Fibroblast of peridontal ligament (primary cell): ENCODE measurements at regions not wholly inside any gene's neighbourhood (a gene's known extent, or its start where the extent isn't known, plus 50 kb on each side); places are given as distances from the start of the nearest gene placed in this dataset.

Experiments used
- DNase-seq: peaks from one replicate; pipeline ENCODE4 v3.0.0-alpha.2; 2010; ENCODE audit errors: extremely low read depth

GRCh38 chr6:113447088-113447831 lies 409.9 kb upstream of the MARCKS start:
- peak; percentile 97 for DNase-seq

DNA sequence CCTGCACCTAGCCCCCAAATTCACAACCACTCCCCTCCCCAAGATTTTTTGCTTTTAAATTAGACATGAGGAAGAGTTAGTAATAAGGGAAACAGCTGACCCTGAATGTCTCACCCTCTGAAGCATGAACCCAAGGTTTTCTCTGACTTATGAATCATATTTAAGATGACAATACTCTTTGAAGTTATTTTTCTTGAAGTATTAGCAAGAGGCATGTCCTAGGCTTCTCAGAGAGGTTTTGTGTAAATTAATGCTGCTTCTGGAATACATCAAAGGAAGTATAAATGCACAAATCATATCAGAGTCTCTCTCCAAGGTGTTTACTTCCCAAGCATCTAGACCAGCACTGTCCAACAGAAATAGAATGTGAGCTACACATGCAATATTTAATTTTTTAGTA lies 408.1 kb upstream of the MARCKS start:
- DNase-seq = peak; percentile 46

DNA sequence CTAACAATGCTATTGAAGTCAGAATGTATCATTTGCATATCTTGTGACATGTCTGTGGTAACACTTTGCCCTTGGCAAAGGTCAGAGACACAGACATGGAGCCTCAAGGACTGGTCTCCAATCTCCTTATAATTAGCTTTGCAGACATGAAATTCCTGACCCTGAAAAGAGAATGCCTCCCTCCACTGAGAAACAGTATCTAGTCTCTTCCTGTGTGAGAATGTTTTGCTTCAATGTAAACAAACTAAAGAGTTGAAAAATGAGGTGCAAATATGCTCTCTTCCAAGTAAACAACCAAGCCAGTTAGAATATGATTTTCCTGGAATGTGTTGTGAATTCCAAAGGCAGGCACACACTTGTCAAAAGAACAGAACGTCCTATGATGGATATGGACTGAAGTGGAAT lies 407.1 kb upstream of the MARCKS start:
- peak; percentile 36 for DNase-seq

DNA sequence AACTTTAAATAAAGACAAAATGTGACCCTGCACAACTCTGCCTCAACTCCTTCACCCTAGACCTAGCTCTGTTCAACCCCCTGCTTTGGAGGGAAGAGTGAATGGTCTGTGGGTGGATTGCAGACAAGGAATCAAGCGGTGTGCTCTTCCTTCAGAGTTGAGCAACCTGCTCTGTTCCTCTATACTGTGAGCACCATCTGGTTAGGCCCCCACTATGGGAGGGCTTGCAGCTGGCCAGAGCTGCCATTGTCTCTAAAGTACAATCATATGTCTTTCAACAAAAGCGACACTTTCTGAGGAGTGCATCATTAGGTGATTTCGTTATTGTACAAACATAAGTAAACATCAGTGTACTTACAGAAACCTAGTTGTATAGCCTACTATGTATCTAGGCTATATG lies 406.1 kb upstream of the MARCKS start:
- no peak for DNase-seq

GRCh38 chr6:113457198-113457597 lies 399.9 kb upstream of the MARCKS start:
- peak; percentile 98 for DNase-seq

- DNase-seq = no peak
These were observed 399.4 kb upstream of the MARCKS start for GRCh38 chr6:113457751-113458150.

- peak; percentile 37 for DNase-seq
These were observed 398.7 kb upstream of the MARCKS start for GRCh38 chr6:113458368-113459010.

DNA sequence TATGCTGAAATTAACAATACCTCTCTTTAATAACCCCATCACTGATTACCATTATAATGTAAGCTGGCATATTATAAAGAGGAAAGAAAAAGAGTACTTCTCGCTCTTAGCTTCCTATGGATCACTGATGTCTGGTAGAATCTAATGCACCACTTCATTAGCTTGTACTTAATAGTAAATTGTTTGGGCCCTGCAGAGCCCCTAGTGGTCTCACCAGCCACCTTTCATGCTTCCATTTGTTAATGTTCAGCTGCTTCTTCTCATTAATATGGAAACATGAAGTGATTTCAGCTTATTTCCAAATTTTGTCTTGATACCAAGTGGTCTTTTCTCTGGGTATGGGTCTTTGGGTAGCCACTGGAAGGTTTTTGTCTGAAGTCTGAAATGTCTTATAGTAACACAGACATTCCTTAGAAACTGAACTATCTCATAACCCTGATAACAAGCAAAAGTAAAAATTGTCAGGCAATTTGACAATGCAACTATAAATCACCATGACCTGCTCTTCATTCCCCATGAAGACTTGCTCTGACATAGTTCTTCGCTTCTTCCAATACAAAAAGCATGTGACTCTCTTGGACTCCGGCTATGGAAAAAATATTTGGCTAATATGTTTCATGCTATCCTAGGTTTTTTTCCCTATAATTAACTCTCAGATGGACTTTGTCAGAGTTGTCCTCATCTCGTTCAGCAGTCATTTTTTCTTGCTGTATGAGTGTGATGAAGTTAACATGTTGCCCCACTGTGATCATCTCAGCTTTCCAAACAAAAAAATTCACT lies 395.8 kb upstream of the MARCKS start:
- DNase-seq = peak; percentile 44

DNA sequence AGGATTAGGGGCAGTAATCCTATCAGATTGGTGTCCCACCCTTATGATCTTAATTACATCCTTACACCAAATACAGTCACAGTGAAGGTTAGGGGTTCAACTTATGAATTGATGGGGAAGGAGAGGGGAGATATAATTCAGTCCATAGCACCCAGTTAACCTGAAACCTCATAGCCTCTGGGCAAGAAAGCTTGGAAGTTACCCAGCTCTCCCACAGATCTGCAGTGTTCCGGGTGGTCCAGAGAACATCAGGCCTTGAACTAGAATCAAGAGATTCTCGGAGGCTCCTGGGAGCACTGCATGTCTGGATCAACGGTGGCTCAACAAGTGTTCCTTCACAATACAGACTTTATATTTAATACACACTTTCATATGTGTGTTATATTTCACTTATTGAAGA lies 392.6 kb upstream of the MARCKS start:
- DNase-seq = no peak

- DNase-seq = peak; percentile 74
These were observed 392.2 kb upstream of the MARCKS start for GRCh38 chr6:113464960-113465359.

DNA sequence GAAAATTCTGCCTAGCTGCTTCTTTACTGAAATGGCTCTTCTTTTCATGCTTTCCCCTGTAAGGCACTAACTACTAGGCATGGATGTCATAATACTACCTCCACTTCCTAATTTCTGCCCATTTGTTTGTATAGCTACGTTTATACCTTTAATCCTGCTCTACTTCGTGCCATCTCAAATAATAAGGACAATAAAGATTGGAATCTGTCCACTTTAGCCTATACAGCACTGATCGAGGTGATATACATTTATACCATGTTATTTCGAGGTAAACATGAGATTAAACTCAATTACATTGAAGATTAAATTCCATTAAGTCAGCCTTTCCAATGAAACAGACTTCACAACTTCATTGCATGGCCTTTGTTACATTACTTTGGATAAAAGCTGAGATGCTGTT lies 390.6 kb upstream of the MARCKS start:
- no peak for DNase-seq

DNA sequence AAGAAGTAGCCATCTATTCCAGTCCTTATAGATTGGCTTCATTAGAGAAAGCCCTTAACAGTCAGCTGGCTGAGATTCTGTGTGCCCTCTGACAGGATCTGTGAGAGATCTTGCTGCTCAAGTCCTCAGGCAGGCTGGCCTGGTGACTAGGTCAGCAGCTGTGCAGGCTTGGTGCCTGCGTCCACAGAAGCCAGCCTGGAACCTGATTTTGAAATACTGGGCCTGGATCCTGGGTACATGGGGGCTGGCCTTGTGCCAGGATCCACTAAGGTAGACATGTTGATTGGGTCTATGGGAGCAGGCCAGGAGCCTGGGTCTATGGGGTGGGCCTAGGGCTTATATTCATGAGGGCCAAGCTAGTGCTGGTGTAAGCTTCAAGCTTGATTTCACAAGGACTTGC lies 381.8 kb upstream of the MARCKS start:
- DNase-seq = no peak

DNA sequence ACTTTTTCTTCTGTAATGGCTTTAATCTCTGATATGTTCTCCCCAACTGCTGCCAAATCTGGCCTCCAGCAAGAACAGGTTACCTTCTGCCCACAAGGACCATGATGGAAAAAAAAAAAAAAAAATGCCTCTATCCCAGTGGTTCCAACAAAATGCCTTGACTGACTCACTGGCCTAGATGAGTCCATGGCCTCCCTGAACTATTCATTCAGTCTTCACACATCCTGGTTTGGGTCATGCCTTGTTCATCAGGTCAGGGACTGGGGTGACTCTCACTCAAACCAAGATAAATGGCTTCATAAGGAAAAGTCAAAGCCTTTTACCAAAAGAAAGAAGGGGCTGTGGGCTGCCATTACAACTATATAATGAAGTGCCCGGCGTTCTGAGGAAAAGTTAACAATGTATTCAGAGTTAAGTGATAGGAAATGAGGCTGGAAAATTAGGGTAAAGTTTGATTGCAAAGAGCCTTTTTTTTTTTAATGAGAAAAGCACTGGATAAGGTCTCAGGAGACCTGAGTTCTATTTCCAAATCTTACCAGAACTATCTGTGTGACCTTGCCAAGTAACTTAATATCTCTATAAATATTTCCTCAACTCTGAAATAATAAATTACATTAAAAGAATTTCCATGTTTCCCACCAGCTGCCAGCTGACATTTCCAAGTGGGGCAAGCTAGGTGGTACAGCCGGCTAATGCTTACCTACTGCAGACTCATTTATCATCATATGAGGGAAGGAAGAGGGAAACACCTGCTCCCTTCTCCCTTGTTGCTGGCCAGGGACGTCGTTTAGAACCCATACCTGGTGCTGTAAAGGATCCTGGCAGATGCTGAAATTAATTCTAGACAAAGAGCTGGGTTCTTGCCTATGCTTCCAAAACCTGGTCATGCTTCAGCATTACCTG lies 380.0 kb upstream of the MARCKS start:
- DNase-seq = peak; percentile 59

DNA sequence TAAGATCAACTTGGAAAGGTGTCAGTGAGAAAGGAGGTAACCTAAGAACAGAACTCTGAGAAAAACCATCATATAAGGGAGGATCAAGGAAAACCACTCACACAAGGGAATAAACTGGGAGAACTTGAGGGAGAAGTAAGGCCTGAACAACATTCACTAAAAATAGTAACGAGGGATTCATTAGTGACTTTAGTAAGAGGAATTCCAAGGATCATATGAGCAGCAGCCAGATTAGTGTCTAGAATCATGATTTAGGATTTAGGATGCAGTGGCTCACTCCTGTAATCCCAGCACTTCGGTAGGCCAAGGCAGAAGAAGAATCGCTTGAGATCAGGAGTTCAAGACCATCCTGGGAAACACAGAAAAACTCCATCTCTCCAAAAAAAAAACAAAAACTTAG lies 376.5 kb upstream of the MARCKS start:
- no peak for DNase-seq

DNA sequence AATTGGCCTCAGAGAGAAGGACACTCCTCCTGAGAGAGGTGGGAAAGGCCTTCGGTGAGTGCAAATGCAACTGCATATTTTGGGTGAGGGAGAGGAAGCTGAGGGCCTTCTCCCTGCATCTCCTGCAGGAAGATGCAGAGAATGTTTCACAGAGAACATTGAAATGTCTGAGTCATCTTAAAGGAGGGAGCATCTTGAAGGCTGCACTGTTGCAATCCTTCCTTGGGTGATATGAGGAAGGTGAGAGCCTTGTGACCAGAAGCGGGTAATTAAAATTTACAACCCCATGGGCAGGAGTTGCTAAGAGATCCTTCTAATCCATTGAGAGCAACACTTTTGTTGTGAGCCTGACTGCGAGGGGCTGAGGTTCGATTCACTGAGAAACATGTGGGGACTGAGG lies 375.7 kb upstream of the MARCKS start:
- no peak for DNase-seq

DNA sequence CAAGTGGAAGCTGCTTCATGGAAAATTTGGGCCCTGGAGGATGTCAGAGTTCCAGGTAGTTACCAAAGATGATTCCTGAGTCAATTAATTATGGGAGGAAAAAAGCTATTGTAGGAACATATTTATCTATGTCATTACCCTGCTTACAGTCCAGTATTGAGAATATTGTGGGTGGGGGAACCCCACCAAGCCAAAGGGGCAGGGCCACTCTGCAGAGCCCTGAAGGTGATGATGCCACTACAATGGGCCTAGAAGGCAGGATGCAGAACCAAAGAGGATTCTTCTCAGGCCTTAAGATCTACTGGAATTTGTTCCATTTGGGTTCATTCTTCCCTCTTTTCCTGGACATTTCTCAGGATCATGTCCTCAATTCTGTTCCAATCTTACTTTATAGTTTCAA lies 375.2 kb upstream of the MARCKS start:
- DNase-seq = no peak

DNA sequence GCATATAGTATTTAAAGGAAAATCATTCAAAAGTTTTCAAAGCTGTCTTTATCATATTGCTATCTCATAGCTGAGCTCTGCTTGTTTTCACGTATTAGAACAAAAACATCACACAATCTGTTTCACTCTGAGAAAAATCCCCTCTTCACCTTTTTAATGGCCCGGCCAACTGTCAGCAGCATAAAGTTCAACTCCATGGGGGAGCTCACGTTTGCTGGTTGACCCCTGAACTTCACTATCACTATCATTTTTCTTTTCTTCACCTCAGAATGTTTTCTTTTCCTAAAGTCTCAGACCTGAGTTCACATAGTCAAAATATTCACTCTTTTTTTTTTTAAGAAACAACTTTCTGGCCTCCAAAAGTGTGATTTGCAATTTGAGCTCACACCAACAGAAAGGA lies 374.4 kb upstream of the MARCKS start:
- DNase-seq = no peak

DNA sequence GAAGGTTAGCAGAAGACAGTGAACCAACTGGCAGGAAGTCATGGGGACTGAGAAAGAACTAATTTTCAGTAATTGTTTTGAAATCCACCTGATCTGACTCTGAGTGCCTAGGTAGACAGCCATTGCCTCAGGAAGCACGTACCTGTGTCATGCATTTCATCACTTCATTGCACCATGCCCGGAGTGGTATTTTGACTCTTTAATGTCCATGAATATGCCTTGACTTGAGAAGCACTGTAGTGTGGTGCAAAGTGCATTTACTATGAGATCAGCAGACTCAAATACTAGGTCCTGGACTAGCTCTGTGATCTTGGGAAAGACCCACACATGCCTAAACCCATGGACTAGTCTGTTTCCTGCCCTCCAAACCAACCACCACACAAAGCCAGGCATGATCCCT lies 370.9 kb upstream of the MARCKS start:
- DNase-seq = no peak

GRCh38 chr6:113487489-113488058 lies 369.6 kb upstream of the MARCKS start:
- no peak for DNase-seq

DNA sequence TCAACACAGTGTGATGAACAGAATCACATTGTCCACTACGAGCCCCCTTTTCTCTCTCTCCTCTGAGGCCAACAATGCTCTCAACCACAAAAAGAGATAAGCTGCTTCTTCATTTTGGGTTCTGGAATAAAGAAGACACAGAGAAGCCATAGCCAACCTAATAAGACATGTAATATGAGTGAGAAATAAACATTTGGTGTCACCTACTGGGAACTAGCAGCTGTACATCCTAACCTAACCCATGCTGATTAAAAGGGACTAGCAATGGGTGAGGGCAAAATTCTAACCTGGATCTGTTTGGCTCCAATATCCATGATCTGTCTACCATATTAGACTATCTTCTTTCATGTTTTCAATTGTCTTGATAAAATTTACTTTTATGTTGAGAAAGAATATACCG lies 369.1 kb upstream of the MARCKS start:
- DNase-seq = no peak
